ENCODE measurements at regions not wholly inside any gene's neighbourhood (a gene's known extent, or its start where the extent isn't known, plus 50 kb on each side); places are given as distances from the start of the nearest gene placed in this dataset.

GRCh38 chr2:88253997-88254396 is 83.9 kb downstream of the THNSL2 start:
- Histone ChIP-seq H3K4me3 (ENCODE audit: low read length) (no peak overlapping the region), H3K27ac (ENCODE audit: low read depth, low read length) (no peak overlapping the region), H3K9me3 (ENCODE audit: control insufficient read depth, low read length) (no peaks in the 10 kb centered on the region), H3K4me1 (ENCODE audit: control insufficient read depth, insufficient read depth, low read length) (peaks cover 3% of the 10 kb centered on the region), H3K36me3 (ENCODE audit: control insufficient read depth, insufficient read depth, low read length) (no peaks in the 10 kb centered on the region), H3K9ac (ENCODE audit: extremely low read depth, low read length, poor library complexity, severe bottlenecking) (no peak overlapping the region), H3K27me3 (ENCODE audit: control insufficient read depth, insufficient read depth, low read length, poor library complexity, severe bottlenecking) (peaks cover 71% of the 10 kb centered on the region)
- no peaks in the 10 kb centered on the region for H3K36me3 Mint-ChIP-seq (ENCODE audit: low read depth)
- H3K4me3 Mint-ChIP-seq, result no peak overlapping the region
- H3K27ac Mint-ChIP-seq, result no peak overlapping the region
- peaks cover 90% of the 10 kb centered on the region for H3K27me3 Mint-ChIP-seq (ENCODE audit: insufficient read depth)
- no peak for DNase-seq
- TF ChIP-seq CTCF (conservative IDR thresholded peaks at IDR 0.05), result no peak
- WGBS, 2 experiments (ENCODE audit: insufficient coverage in 1 of 2, insufficient read length in 1 of 2), result 74 to 100% methylated on average over 1 of the region's 1 CpG
- no peaks in the 10 kb centered on the region for H3K9me3 Mint-ChIP-seq
- H3K4me1 Mint-ChIP-seq, result peaks cover 6% of the 10 kb centered on the region

GRCh38 chr2:88253375-88253774 is 83.2 kb downstream of the THNSL2 start:
- Mint-ChIP-seq H3K27me3 (ENCODE audit: insufficient read depth) (peaks cover 88% of the 10 kb centered on the region), H3K9me3 (peaks cover 3% of the 10 kb centered on the region), H3K27ac (no peak overlapping the region), H3K36me3 (ENCODE audit: low read depth) (no peaks in the 10 kb centered on the region), H3K4me3 (no peak overlapping the region), H3K4me1 (peaks cover 6% of the 10 kb centered on the region)
- DNase-seq, result no peak
- Histone ChIP-seq H3K27me3 (ENCODE audit: control insufficient read depth, insufficient read depth, low read length, poor library complexity, severe bottlenecking) (peaks cover 71% of the 10 kb centered on the region), H3K9ac (ENCODE audit: extremely low read depth, low read length, poor library complexity, severe bottlenecking) (no peak overlapping the region), H3K4me1 (ENCODE audit: control insufficient read depth, insufficient read depth, low read length) (peaks cover 3% of the 10 kb centered on the region), H3K9me3 (ENCODE audit: control insufficient read depth, low read length) (no peaks in the 10 kb centered on the region), H3K36me3 (ENCODE audit: control insufficient read depth, insufficient read depth, low read length) (no peaks in the 10 kb centered on the region), H3K4me3 (ENCODE audit: low read length) (no peak overlapping the region), H3K27ac (ENCODE audit: low read depth, low read length) (no peak overlapping the region)
- TF ChIP-seq CTCF (conservative IDR thresholded peaks at IDR 0.05), result no peak
- 87 to 89% methylated on average over 3 to 7 of the region's 7 CpGs for WGBS, 2 experiments (ENCODE audit: insufficient coverage in 1 of 2, insufficient read length in 1 of 2)

GRCh38 chr2:88252646-88253045 is 82.5 kb downstream of the THNSL2 start:
- Histone ChIP-seq H3K9me3 (ENCODE audit: control insufficient read depth, low read length) (no peaks in the 10 kb centered on the region), H3K36me3 (ENCODE audit: control insufficient read depth, insufficient read depth, low read length) (no peaks in the 10 kb centered on the region), H3K27me3 (ENCODE audit: control insufficient read depth, insufficient read depth, low read length, poor library complexity, severe bottlenecking) (peaks cover 71% of the 10 kb centered on the region), H3K4me3 (ENCODE audit: low read length) (no peak overlapping the region), H3K27ac (ENCODE audit: low read depth, low read length) (no peak overlapping the region), H3K4me1 (ENCODE audit: control insufficient read depth, insufficient read depth, low read length) (peaks cover 3% of the 10 kb centered on the region), H3K9ac (ENCODE audit: extremely low read depth, low read length, poor library complexity, severe bottlenecking) (no peak overlapping the region)
- peak; percentile 62 for TF ChIP-seq CTCF (conservative IDR thresholded peaks at IDR 0.05)
- DNase-seq, result no peak
- peaks cover 88% of the 10 kb centered on the region for H3K27me3 Mint-ChIP-seq (ENCODE audit: insufficient read depth)
- 64 to 78% methylated on average over 2 to 4 of the region's 5 CpGs for WGBS, 2 experiments (ENCODE audit: insufficient coverage in 1 of 2, insufficient read length in 1 of 2)
- H3K36me3 Mint-ChIP-seq (ENCODE audit: low read depth), result no peaks in the 10 kb centered on the region
- H3K4me3 Mint-ChIP-seq, result no peak overlapping the region
- H3K4me1 Mint-ChIP-seq, result peaks cover 6% of the 10 kb centered on the region
- no peak overlapping the region for H3K27ac Mint-ChIP-seq
- peaks cover 10% of the 10 kb centered on the region for H3K9me3 Mint-ChIP-seq

Measured in endodermal cell (in vitro differentiated cells).